ENCODE measurements at regions not wholly inside any gene's neighbourhood (a gene's known extent, or its start where the extent isn't known, plus 50 kb on each side); places are given as distances from the start of the nearest gene placed in this dataset.
"Not testable (repeated sequence)": the region's sequence is repeated elsewhere in the genome, so short reads cannot be mapped to it uniquely, and the experiment has no call there.

DNA sequence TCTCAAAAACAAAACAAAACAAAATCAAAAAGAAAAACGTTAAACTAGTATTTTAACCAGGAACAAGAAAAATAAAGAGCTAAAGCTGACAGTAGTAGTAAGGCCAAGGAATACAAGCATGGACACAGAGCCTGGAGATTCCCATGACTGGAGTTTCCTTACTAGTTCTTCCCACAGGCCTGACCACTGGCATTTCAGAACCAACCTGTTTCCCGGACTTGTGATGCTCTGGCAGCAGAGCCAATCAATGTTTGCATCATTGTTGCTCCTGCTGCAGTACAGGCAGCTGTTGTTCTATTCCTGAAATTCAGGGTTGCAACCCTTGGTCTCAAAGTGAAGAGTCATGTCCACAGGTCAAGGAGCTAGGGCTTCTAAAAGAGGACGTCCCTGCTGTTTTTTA is 111.3 kb upstream of the WARS2 start:
- DNase-seq: no peak

DNA sequence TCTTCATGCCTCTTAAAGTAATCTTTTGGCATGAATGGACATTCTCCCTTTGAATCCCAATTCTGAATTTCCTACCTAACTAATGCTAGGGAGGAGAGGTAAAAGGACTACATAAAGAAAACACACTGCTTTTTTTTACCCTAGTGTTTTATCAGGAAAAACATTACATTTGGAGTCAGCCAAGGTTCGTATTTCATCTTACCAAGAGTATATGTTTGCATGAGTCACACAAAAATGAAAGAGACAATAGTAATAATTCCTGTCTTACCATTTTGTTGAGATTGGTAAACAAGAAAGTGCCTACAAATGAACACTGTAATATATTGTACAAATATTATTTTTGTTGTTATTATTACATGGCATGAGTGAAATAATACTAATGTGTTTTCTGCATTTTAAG is 112.9 kb upstream of the WARS2 start:
- no peak for DNase-seq

DNA sequence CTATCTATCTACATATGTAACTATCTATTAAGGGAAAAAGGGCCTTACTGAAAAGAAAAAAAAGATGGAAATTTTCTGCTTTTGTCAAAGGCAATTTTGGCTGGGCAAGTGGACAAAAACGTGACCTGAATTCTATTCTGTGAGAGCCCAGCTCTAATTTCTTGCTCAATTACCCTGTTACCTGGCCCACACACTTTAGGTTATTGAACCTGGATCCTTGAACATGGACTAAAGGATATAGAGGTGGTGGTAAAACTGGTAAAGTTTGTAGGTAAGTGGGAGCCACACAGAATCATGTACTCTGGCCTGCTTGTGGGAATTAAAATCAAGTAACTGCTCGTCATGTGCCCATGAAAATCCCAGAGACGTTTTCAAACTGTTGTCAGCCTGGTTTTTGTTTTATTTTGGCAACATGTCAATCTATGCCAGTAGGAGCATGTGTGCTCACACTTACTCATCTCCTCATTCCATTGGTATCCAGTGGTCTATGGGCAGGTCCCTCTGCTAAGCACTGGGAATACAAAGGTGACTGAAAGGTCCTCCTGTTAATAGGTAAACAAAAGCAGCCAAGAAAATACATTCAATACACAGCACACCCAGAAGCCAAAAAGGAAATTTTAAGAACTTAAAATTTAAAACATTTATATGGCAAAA is 113.7 kb upstream of the WARS2 start:
- no peak for DNase-seq

DNA sequence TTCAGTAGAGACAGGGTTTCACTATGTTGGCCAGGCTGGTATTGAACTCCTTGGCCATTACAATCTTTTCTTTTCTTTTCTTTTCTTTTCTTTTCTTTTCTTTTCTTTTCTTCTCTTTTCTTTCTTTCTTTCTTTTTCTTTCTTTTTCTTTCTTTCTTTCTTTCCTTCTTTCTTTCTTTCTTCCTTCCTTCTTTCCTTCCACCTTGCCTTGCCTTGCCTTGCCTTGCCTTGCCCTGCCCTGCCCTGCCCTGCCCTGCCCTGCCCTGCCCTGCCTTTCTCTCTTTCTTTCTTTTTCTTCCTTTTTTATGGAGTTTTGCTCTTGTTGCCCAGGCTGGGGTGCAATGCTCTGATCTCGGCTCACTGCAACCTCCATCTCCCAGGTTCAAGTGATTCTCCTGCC is 112.5 kb upstream of the HAO2 start:
- DNase-seq: not testable (repeated sequence)

DNA sequence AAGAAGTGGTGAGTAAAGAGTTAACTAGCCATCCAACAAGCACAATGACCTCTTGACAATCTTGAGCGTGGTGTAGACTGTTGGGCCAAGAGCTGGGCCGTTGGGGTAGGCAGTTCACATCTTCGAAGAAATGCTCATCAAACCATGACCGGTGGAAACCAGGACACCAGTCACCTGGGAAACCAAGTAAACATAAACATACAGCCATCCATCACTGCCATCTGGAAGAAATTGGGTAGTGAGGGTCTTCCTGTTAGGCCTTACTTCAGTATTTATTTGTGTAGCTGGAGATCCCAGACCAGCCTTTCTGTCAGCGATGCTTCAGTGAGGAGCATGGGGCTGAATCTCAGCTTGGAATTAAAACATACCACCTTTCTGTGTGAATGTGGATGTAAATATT is 108.1 kb upstream of the HAO2 start:
- DNase-seq: no peak

DNA sequence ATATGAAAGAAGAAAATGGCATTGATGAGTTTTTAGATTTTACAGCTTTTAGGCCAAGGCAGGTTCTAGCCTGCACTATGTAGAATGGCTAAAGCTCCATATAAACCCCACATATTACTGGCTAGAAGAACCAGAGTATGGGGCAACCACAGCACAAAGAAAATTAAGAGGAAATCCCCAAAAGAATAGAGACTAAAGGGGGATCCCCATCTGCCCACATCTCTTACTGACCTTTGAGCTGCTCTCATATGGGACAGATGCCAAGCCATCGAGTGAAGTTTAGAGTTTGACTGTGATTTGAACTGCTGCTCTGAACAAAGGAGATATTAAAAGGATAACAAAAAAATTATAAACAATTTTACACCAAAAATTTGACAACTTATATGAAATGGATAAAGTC is 102.2 kb upstream of the HAO2 start:
- DNase-seq: no peak

DNA sequence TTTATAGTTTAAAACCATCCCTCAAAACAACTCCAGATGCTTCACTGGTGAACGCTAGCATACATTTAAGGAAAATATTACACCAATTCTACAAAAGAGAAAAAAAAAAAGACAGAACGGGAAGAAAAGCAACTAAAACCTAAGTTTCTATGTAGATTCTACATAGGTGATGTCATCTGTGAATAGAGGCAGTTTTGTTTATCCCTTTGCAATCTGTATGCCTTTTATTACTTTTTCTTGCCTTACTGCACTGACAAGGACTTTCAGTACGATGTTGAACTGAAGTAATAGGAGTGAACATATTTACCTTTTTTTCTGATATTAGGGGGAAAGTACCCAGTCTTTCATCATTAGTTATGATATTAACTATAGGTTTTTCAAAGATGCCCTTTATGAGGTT is 101.7 kb upstream of the HAO2 start:
- DNase-seq: no peak

DNA sequence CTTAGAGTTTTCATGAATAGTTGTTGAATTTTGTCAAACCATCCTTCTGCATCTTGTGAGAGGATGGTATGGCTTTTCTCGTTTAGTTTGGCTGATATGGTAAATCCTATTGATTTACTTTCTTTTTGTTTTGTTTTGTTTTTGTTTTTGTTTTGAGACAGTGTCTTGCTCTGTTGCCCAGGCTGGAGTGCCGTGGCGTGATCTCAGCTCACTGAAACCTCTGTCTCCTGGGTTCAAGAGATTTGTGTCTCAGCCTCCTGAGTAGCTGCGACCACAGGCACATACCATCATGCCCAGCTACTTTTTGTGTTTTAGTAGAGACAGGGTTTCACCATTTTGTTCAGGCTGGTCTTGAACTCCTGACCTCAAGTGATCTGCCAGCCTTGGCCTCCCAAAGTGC is 101.3 kb upstream of the HAO2 start:
- DNase-seq: not testable (repeated sequence)

DNA sequence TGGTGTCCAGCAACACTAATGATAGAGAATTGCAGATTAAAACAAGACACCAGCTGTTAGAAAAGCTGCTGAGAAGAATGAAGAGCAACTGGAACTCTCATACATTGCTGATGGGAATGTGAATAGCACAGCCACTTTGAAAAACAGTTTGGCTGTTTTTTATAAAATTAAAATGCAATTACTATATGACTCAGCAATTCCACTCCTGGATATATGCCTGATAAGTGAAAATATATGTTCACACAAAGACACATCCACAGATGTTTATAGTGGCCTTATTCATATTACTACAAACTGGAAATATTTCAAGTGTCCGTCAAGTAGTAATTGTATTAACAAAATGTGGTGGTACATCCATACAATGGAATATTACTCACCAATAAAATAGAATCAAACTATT is 99.7 kb upstream of the HAO2 start:
- DNase-seq: no peak

DNA sequence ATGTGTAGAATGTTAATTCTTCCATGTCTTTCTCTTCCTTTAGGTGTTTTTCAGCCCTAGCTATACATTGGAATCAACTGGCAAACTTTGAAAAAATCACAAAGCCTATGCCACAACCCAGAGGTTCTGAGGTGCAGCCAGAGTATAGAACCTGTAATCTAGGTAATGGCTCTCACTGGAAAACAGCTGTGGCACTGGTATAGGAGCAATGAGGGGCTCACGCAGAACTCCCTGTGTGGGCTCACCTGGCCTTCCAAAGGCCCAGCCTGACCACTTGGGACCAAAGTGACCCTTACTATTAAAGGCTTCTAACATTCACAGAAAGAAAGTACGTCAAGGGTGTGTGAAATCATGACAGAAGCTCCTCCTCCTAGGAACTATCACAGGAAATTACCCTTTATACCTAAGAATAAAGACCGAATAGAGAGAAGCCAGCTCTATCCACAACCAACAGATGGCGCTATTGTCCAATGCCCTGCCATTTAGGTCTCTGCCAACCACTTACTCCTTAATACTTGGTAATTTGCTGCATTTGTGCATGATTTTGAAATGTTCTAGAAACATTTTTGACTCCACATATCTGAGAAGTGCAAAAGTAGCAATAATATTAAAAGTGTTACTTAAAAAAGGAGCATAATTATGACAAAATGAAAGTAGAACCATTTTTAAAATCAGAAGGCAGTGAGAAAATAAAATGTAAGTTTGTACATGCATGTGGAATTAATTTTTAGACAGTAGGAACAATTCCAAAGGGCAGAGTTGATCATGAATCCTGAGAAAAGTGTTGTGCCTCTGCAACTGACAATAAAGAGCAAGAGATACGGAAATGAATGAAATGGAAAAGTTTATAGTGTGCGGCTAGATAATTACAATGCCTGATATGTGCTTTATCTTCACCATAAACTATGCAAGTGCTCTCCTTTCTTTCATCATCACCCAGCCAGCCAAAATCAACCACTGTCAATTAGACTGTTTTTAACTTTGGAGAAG is 93.1 kb upstream of the HAO2 start:
- DNase-seq: peak in 11 of 56 donors; percentile 1 to 31 (median 5)

DNA sequence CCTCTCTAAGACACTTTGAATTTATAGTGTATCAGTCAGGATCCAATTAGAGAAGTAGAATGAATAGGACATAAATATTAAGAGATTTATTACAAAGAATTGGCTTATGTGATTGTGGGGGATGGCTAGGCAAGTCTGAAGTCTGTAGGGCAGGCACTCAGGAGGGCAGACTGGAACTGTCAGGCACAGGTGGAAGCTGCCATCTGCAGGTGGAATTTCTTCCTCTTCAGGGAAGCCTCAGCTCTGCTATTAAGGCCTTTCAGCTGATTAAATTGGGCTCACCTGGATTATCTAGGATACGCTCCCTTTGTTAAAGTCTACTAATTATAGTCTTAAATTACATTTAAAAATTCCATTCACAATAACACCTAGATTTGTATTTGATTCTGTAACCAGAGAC is 92.0 kb upstream of the HAO2 start:
- no peak for DNase-seq

DNA sequence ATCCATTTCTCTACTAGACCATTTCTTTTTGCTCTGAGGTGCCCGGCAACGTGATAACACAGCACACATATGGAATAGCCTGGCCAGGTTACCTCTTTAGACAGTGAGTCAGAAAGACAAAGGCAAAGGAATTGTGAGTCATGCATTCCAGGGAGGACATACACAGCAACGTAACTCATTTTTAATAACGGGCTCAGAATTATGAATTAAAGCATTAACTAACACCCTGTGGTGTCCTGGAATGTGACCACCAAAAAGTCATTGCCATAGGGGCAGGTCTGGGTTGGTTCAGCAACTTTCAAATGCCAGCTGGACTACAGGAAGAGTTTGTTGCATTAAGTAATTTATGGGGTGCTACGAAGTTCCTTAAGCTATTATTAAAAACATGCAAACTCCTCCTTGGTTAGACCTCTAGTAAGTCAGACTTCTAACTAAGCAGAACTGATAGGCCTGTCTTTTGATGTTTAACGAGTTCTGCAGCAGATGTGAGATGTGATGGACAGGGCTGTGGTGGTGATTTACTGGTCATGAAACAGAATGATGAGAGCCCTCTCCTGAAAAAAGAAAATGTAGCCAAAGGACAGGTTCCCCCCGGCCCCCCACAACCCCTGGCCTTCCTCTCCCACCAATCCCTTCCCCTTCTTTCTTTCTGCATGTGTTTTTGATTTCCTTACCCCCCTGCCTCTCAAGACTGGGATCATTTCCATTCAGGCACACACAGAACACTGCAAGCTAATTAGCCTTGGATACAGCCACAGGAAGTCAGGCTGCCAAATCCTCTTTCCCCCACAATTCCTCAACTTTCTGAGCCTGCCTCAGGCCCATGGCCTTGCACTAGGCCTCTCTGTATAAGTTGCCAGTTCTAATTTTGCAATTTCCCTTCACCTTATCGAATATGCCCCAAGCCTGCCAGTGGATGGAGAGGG is 88.9 kb upstream of the HAO2 start:
- peak in 8 of 56 donors; percentile 3 to 29 (median 6) for DNase-seq

DNA sequence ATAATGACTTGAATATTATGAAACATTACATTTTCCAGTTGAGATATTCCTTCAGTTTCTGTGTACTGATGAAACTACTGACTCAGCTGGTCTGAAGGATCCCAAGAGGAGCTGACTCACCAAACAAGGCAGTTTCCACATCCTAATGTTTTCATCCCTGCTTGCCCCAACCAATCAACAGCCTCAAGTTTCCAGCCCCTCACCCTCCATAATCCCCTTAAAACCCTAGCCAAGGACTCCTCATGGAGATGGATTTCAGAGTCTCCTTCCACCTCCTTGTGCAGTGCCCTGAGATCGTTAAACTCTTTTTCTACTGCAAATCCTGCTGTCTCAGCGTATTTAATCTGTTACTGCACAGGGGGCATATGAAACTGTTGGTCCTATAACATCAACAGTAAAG is 83.1 kb upstream of the HAO2 start:
- no peak for DNase-seq

DNA sequence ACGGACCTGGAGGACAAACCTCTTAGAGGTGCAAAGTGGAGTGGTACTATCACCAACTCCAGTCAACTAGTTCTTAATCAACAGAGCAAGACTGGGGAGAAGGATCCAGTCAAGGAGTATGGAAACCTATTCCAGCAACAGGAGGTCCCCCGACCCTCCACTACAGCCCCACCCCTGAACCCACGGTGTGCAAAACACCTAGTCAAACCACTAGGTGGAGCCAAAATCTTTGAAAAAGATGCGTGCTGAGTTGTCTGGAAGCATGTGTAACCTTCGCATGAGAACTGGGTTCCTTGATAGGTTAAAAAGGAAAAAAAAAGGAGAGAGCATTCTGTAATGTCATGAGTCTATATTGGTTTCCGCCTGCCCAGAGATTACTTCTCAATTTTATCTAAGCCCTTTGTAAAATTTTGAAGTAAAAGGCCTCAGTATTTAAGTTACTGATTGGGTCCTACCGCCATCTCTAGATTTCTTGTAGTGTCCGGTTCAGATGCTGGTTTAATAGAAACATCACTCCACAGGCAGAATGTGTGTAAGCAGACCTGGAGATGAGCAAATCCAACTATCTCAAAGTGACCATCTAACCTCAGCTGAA is 81.9 kb upstream of the HAO2 start:
- peak in 3 of 56 donors; percentile 1 to 2 (median 1) for DNase-seq

DNA sequence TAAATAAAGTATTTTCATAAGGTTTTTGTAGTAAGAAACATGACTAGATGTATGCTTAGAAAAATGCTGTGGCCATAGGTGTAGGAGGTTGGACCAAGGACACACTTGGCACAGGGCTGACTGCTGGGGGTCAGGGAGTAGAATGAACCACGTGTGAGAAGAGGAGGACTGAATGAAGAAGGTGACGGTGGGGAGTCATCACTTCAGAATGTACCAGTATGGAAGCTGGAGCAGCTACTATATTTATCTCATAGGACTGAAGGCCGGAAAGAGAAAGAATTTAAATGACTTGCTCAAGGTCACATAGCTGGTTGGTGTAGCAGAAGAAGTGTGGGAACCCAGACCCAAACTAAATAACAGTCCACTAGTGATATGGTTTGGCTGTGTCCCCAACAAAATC is 79.8 kb upstream of the HAO2 start:
- no peak for DNase-seq

DNA sequence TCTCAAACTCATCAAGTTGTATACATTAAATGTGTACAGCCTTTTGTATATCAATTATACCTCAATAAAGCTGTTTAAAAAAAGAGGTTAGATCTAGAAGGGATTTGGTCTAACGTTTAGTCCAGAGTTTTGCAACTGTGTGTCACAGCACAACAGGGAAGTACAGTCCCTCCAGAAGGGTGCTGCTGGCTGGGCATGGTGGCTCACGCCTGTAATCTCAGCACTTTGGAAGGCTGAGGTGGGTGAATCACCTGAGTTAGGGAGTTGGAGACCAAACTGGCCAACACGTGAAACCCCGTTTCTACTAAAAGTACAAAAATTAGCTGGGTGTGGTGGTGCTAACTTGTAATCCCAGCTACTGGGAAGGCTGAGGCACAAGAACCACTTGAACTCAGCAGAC is 78.3 kb upstream of the HAO2 start:
- DNase-seq: no peak

DNA sequence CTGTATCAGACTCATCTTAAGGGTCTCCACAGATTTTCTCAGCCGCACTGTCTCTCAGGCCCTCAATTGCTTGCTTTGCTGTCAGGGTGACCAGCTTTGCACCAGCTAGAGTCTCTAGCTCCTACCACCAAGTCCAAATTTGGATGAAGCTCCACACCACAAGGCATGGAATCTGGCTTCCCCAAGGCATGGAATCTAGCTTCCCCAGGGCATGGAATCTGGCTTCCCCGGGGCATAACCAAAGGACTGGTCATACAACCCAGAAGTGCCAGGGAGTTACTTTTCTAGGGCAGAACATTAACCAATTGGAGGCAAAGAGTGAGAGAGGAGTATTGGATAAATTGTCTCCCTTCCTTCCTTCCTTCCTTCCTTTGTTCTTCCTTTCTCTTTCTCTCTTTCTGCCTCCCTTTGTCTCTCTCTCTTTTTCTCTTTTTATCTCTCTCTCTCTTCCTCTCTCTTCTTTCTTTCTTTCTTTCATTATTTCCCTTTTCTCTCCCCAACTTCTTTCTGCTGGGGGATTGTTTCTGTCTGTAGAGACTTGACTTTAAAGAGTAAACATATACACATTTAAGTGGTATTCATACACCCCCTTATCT is 76.9 kb upstream of the HAO2 start:
- DNase-seq: no peak

DNA sequence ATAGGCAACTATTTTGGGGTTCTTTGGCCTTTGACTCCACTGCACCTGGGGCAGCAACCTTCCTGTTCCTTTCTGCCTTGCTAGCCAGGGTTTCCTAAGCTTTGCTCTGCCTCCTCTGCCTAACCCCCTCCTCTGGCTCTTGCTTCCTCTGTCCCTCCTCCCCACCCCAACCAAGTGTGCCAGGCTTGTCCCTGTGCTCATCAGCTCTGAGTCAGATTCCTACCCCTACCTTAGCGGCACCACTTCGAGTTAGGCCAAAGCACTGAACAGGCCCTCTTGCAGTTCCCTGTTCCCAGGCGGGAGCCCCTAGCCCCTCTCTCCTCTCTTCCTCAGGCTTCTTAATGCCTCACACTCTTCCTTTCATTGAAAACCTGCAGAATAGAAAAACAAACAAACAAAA is 74.8 kb upstream of the HAO2 start:
- no peak for DNase-seq

DNA sequence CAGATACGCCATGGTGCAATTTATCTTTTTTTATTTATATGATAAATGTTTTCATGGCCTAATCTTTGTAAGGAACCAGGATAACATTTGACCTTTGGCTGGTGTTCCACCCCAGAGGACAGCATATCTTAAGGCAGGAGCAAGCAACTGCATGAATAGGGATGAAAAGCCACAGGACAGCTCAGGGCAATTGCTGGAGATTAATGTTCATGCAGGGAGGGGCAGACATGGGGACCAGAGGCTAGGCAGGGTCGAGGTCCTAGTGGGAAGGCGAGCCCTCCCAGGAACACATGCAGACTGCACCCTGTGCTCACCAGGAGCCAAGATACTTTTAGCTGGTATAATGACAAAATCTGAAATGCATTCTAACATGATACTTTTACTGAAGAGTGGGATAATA is 74.4 kb upstream of the HAO2 start:
- DNase-seq: no peak

DNA sequence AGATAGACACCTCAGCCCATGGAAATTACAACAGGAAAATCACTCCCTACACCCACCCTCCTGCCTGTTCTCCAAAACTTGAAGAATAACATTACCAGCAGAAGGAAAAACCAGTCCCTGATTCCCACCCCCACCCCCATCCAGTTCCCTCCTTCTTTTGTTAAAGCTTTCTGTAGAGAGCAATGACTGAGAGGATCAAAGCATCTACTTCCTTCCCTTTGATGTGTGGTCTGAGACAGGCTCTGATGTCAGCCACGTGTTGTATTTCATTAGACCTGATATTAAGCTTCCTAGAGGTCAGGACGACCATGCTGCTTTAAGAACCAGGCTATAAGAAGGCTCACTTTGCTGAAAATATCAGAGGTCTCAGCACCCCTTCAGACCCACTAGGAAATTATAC is 73.9 kb upstream of the HAO2 start:
- no peak for DNase-seq

All from nucleus accumbens (tissue), 56 donors.